ENCODE measurements at regions not wholly inside any gene's neighbourhood (a gene's known extent, or its start where the extent isn't known, plus 50 kb on each side); places are given as distances from the start of the nearest gene placed in this dataset.
"Not testable (repeated sequence)": the region's sequence is repeated elsewhere in the genome, so short reads cannot be mapped to it uniquely, and the experiment has no call there.

DNA sequence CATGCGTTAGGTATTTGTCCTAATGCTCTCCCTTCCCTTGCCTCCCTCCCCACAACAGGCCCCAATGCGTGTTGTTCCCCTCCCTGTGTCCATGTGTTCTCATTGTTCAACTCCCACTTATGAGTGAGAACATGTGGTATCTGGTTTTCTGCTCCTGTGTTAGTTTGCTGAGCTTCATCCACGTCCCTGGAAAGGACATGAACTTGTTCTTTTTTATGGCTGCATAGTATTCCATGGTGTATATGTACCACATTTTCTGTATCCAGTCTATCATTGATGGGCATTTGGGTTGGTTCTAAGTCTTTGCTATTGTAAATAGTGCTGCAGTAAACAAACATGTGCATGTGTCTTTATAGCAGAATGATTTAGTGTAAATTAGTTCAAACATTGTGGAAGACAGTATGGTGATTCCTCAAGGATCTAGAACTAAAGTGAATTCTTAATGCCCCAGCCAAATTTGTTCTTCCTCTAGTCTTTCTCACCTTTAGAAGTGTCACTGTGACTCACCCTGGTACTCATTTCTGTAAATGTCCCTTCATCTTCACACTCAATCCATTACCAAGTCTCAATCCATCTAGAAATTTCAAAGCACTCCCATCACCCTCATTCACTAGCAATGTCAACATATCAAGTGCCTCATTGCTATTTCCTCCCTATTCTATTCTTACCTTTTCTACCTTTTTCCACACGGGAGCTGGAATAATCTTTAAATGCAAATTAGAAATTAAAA, 123.9 kb downstream of the MREG start:
- not testable (repeated sequence) for H3K9ac ChIP-seq (ENCODE audit: low read length in 5 of 5); H3K27ac ChIP-seq (ENCODE audit: low read depth, low read length); H3K36me3 ChIP-seq (ENCODE audit: control insufficient read depth in 5 of 5, insufficient read depth in 5 of 5, low read length in 5 of 5); H3K4me1 ChIP-seq (ENCODE audit: control insufficient read depth in 5 of 5, insufficient read depth in 5 of 5, low read length in 5 of 5); H3K27me3 ChIP-seq (ENCODE audit: control insufficient read depth in 5 of 5, insufficient read depth in 4 of 5, low read length in 5 of 5); H3K9me3 ChIP-seq (ENCODE audit: control insufficient read depth in 5 of 5, low read length in 5 of 5); H3K4me3 ChIP-seq (ENCODE audit: low read depth in 1 of 5, low read length in 5 of 5)

- H3K27me3 ChIP-seq (ENCODE audit: control insufficient read depth in 5 of 5, insufficient read depth in 4 of 5, low read length in 5 of 5), result no peaks in the 10 kb centered on the region
- H3K27ac ChIP-seq (ENCODE audit: low read depth, low read length), result no peak overlapping the region
- no peaks in the 10 kb centered on the region for H3K9me3 ChIP-seq (ENCODE audit: control insufficient read depth in 5 of 5, low read length in 5 of 5)
- H3K4me1 ChIP-seq (ENCODE audit: control insufficient read depth in 5 of 5, insufficient read depth in 5 of 5, low read length in 5 of 5), result peaks cover 0 to 9% (median 0%) of the 10 kb centered on the region in 5 donors
- no peak overlapping the region for H3K9ac ChIP-seq (ENCODE audit: low read length in 5 of 5)
- H3K36me3 ChIP-seq (ENCODE audit: control insufficient read depth in 5 of 5, insufficient read depth in 5 of 5, low read length in 5 of 5), result no peaks in the 10 kb centered on the region
- H3K4me3 ChIP-seq (ENCODE audit: low read depth in 1 of 5, low read length in 5 of 5), result no peak overlapping the region
Observed at GRCh38 chr2:215888680-215889079, 124.7 kb downstream of the MREG start.

GRCh38 chr2:215887303-215887702, 126.0 kb downstream of the MREG start:
- H3K9me3 ChIP-seq (ENCODE audit: control insufficient read depth in 5 of 5, low read length in 5 of 5), result no peaks in the 10 kb centered on the region
- H3K27ac ChIP-seq (ENCODE audit: low read depth, low read length), result no peak overlapping the region
- H3K9ac ChIP-seq (ENCODE audit: low read length in 5 of 5), result no peak overlapping the region
- H3K4me1 ChIP-seq (ENCODE audit: control insufficient read depth in 5 of 5, insufficient read depth in 5 of 5, low read length in 5 of 5), result peaks cover 0 to 9% (median 0%) of the 10 kb centered on the region in 5 donors
- H3K36me3 ChIP-seq (ENCODE audit: control insufficient read depth in 5 of 5, insufficient read depth in 5 of 5, low read length in 5 of 5), result no peaks in the 10 kb centered on the region
- no peak overlapping the region for H3K4me3 ChIP-seq (ENCODE audit: low read depth in 1 of 5, low read length in 5 of 5)
- no peaks in the 10 kb centered on the region for H3K27me3 ChIP-seq (ENCODE audit: control insufficient read depth in 5 of 5, insufficient read depth in 4 of 5, low read length in 5 of 5)

- Histone ChIP-seq H3K4me3 (ENCODE audit: low read depth in 1 of 5, low read length in 5 of 5) (no peak overlapping the region), H3K4me1 (ENCODE audit: control insufficient read depth in 5 of 5, insufficient read depth in 5 of 5, low read length in 5 of 5) (peaks cover 0 to 9% (median 0%) of the 10 kb centered on the region in 5 donors), H3K27ac (ENCODE audit: low read depth, low read length) (no peak overlapping the region), H3K36me3 (ENCODE audit: control insufficient read depth in 5 of 5, insufficient read depth in 5 of 5, low read length in 5 of 5) (no peaks in the 10 kb centered on the region), H3K9me3 (ENCODE audit: control insufficient read depth in 5 of 5, low read length in 5 of 5) (no peaks in the 10 kb centered on the region), H3K9ac (ENCODE audit: low read length in 5 of 5) (no peak overlapping the region), H3K27me3 (ENCODE audit: control insufficient read depth in 5 of 5, insufficient read depth in 4 of 5, low read length in 5 of 5) (no peaks in the 10 kb centered on the region)
Observed at GRCh38 chr2:215886022-215886421, 127.3 kb downstream of the MREG start.

- Histone ChIP-seq H3K9me3 (ENCODE audit: control insufficient read depth in 5 of 5, low read length in 5 of 5) (no peaks in the 10 kb centered on the region), H3K36me3 (ENCODE audit: control insufficient read depth in 5 of 5, insufficient read depth in 5 of 5, low read length in 5 of 5) (no peaks in the 10 kb centered on the region), H3K4me1 (ENCODE audit: control insufficient read depth in 5 of 5, insufficient read depth in 5 of 5, low read length in 5 of 5) (peaks cover 0 to 9% (median 0%) of the 10 kb centered on the region in 5 donors), H3K9ac (ENCODE audit: low read length in 5 of 5) (no peak overlapping the region), H3K27ac (ENCODE audit: low read depth, low read length) (no peak overlapping the region), H3K27me3 (ENCODE audit: control insufficient read depth in 5 of 5, insufficient read depth in 4 of 5, low read length in 5 of 5) (no peaks in the 10 kb centered on the region), H3K4me3 (ENCODE audit: low read depth in 1 of 5, low read length in 5 of 5) (no peak overlapping the region)
Observed at GRCh38 chr2:215885536-215885935, 127.8 kb downstream of the MREG start.

GRCh38 chr2:215884451-215885087, 128.8 kb downstream of the MREG start:
- no peak overlapping the region for H3K9ac ChIP-seq (ENCODE audit: low read length in 5 of 5)
- H3K27ac ChIP-seq (ENCODE audit: low read depth, low read length), result no peak overlapping the region
- no peaks in the 10 kb centered on the region for H3K27me3 ChIP-seq (ENCODE audit: control insufficient read depth in 5 of 5, insufficient read depth in 4 of 5, low read length in 5 of 5)
- H3K36me3 ChIP-seq (ENCODE audit: control insufficient read depth in 5 of 5, insufficient read depth in 5 of 5, low read length in 5 of 5), result no peaks in the 10 kb centered on the region
- peaks cover 0 to 9% (median 0%) of the 10 kb centered on the region in 5 donors for H3K4me1 ChIP-seq (ENCODE audit: control insufficient read depth in 5 of 5, insufficient read depth in 5 of 5, low read length in 5 of 5)
- no peak overlapping the region for H3K4me3 ChIP-seq (ENCODE audit: low read depth in 1 of 5, low read length in 5 of 5)
- no peaks in the 10 kb centered on the region for H3K9me3 ChIP-seq (ENCODE audit: control insufficient read depth in 5 of 5, low read length in 5 of 5)

- H3K9me3 ChIP-seq (ENCODE audit: control insufficient read depth in 5 of 5, low read length in 5 of 5), result no peaks in the 10 kb centered on the region
- H3K9ac ChIP-seq (ENCODE audit: low read length in 5 of 5), result no peak overlapping the region
- no peaks in the 10 kb centered on the region for H3K27me3 ChIP-seq (ENCODE audit: control insufficient read depth in 5 of 5, insufficient read depth in 4 of 5, low read length in 5 of 5)
- H3K36me3 ChIP-seq (ENCODE audit: control insufficient read depth in 5 of 5, insufficient read depth in 5 of 5, low read length in 5 of 5), result no peaks in the 10 kb centered on the region
- H3K27ac ChIP-seq (ENCODE audit: low read depth, low read length), result no peak overlapping the region
- H3K4me1 ChIP-seq (ENCODE audit: control insufficient read depth in 5 of 5, insufficient read depth in 5 of 5, low read length in 5 of 5), result peaks cover 0 to 9% (median 0%) of the 10 kb centered on the region in 5 donors
- H3K4me3 ChIP-seq (ENCODE audit: low read depth in 1 of 5, low read length in 5 of 5), result no peak overlapping the region
Observed at GRCh38 chr2:215883799-215884198, 129.6 kb downstream of the MREG start.

GRCh38 chr2:215882689-215883088, 130.7 kb downstream of the MREG start:
- no peaks in the 10 kb centered on the region for H3K36me3 ChIP-seq (ENCODE audit: control insufficient read depth in 5 of 5, insufficient read depth in 5 of 5, low read length in 5 of 5)
- peaks cover 0 to 9% (median 0%) of the 10 kb centered on the region in 5 donors for H3K4me1 ChIP-seq (ENCODE audit: control insufficient read depth in 5 of 5, insufficient read depth in 5 of 5, low read length in 5 of 5)
- no peak overlapping the region for H3K27ac ChIP-seq (ENCODE audit: low read depth, low read length)
- no peaks in the 10 kb centered on the region for H3K27me3 ChIP-seq (ENCODE audit: control insufficient read depth in 5 of 5, insufficient read depth in 4 of 5, low read length in 5 of 5)
- H3K9me3 ChIP-seq (ENCODE audit: control insufficient read depth in 5 of 5, low read length in 5 of 5), result peaks cover 0 to 2% (median 0%) of the 10 kb centered on the region in 5 donors
- no peak overlapping the region for H3K4me3 ChIP-seq (ENCODE audit: low read depth in 1 of 5, low read length in 5 of 5)
- no peak overlapping the region for H3K9ac ChIP-seq (ENCODE audit: low read length in 5 of 5)

- Histone ChIP-seq H3K4me3 (ENCODE audit: low read depth in 1 of 5, low read length in 5 of 5) (no peak overlapping the region), H3K27me3 (ENCODE audit: control insufficient read depth in 5 of 5, insufficient read depth in 4 of 5, low read length in 5 of 5) (no peaks in the 10 kb centered on the region), H3K27ac (ENCODE audit: low read depth, low read length) (no peak overlapping the region), H3K4me1 (ENCODE audit: control insufficient read depth in 5 of 5, insufficient read depth in 5 of 5, low read length in 5 of 5) (peaks cover 0 to 9% (median 0%) of the 10 kb centered on the region in 5 donors), H3K9me3 (ENCODE audit: control insufficient read depth in 5 of 5, low read length in 5 of 5) (peaks cover 0 to 8% (median 0%) of the 10 kb centered on the region in 5 donors), H3K36me3 (ENCODE audit: control insufficient read depth in 5 of 5, insufficient read depth in 5 of 5, low read length in 5 of 5) (no peaks in the 10 kb centered on the region), H3K9ac (ENCODE audit: low read length in 5 of 5) (no peak overlapping the region)
Observed at GRCh38 chr2:215881582-215881981, 131.8 kb downstream of the MREG start.

GRCh38 chr2:215880970-215881369, 132.4 kb downstream of the MREG start:
- H3K27me3 ChIP-seq (ENCODE audit: control insufficient read depth in 5 of 5, insufficient read depth in 4 of 5, low read length in 5 of 5), result no peaks in the 10 kb centered on the region
- H3K27ac ChIP-seq (ENCODE audit: low read depth, low read length), result no peak overlapping the region
- H3K9me3 ChIP-seq (ENCODE audit: control insufficient read depth in 5 of 5, low read length in 5 of 5), result peaks cover 0 to 8% (median 0%) of the 10 kb centered on the region in 5 donors
- no peak overlapping the region for H3K4me3 ChIP-seq (ENCODE audit: low read depth in 1 of 5, low read length in 5 of 5)
- H3K36me3 ChIP-seq (ENCODE audit: control insufficient read depth in 5 of 5, insufficient read depth in 5 of 5, low read length in 5 of 5), result no peaks in the 10 kb centered on the region
- H3K9ac ChIP-seq (ENCODE audit: low read length in 5 of 5), result no peak overlapping the region
- peaks cover 0 to 9% (median 0%) of the 10 kb centered on the region in 5 donors for H3K4me1 ChIP-seq (ENCODE audit: control insufficient read depth in 5 of 5, insufficient read depth in 5 of 5, low read length in 5 of 5)
